ENCODE measurements at regions not wholly inside any gene's neighbourhood (a gene's known extent, or its start where the extent isn't known, plus 50 kb on each side); places are given as distances from the start of the nearest gene placed in this dataset.

GRCh38 chr13:89862011-89862690, 1485.3 kb upstream of the MIR17HG start:
- DNase-seq (ENCODE audit: low read depth): no peak
- no peak overlapping the region for H3K4me3 ChIP-seq (ENCODE audit: low read depth, low read length)
- no peak for TF ChIP-seq CTCF (IDR thresholded peaks at IDR 0.05; ENCODE audit: insufficient read depth, low read length)

GRCh38 chr13:89862691-89863036, 1484.8 kb upstream of the MIR17HG start:
- no peak for DNase-seq (ENCODE audit: low read depth)
- TF ChIP-seq CTCF (IDR thresholded peaks at IDR 0.05; ENCODE audit: insufficient read depth, low read length): no peak
- no peak overlapping the region for H3K4me3 ChIP-seq (ENCODE audit: low read depth, low read length)

- DNase-seq (ENCODE audit: low read depth): no peak
- H3K4me3 ChIP-seq (ENCODE audit: low read depth, low read length): no peak overlapping the region
- TF ChIP-seq CTCF (IDR thresholded peaks at IDR 0.05; ENCODE audit: insufficient read depth, low read length): no peak
These were observed 1482.1 kb upstream of the MIR17HG start for GRCh38 chr13:89865164-89866064.

- H3K4me3 ChIP-seq (ENCODE audit: low read depth, low read length): no peak overlapping the region
- TF ChIP-seq CTCF (IDR thresholded peaks at IDR 0.05; ENCODE audit: insufficient read depth, low read length): no peak
- no peak for DNase-seq (ENCODE audit: low read depth)
These were observed 1478.2 kb upstream of the MIR17HG start for GRCh38 chr13:89869312-89869711.

- H3K4me3 ChIP-seq (ENCODE audit: low read depth, low read length): no peak overlapping the region
- TF ChIP-seq CTCF (IDR thresholded peaks at IDR 0.05; ENCODE audit: insufficient read depth, low read length): no peak
- DNase-seq (ENCODE audit: low read depth): no peak
These were observed 1468.6 kb upstream of the MIR17HG start for GRCh38 chr13:89878904-89879303.

GRCh38 chr13:89880201-89880600, 1467.3 kb upstream of the MIR17HG start:
- H3K4me3 ChIP-seq (ENCODE audit: low read depth, low read length): no peak overlapping the region
- no peak for DNase-seq (ENCODE audit: low read depth)
- no peak for TF ChIP-seq CTCF (IDR thresholded peaks at IDR 0.05; ENCODE audit: insufficient read depth, low read length)
